HT-29 (cell line): ENCODE measurements at regions not wholly inside any gene's neighbourhood (a gene's known extent, or its start where the extent isn't known, plus 50 kb on each side); places are given as distances from the start of the nearest gene placed in this dataset.
"Not testable (repeated sequence)": the region's sequence is repeated elsewhere in the genome, so short reads cannot be mapped to it uniquely, and the experiment has no call there.

ENCODE experiments used
- DNase-seq: peaks from one replicate; pipeline ENCODE4 v3.0.0-alpha.2; 2015; ENCODE audit warnings: low spot score

DNA sequence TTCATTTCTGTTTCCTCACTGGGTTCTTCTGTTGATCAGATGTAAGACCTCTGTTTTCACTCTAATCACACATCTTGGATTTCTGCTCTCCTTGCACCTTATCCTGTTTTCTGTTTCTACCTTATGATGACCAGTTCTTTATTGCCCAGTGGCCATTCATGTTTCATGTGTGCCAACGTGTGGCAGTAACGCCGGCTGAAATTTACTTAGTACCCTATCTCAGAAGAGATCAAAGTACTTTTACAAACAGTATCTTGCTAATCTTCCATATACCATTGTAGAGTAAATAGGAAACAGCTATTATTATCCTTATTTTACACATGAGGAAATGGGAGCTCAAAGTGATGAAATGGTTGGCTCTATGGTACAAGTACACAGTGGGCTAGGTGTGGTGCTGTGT lies 74.0 kb downstream of the GATA3 start:
- no peak for DNase-seq

DNA sequence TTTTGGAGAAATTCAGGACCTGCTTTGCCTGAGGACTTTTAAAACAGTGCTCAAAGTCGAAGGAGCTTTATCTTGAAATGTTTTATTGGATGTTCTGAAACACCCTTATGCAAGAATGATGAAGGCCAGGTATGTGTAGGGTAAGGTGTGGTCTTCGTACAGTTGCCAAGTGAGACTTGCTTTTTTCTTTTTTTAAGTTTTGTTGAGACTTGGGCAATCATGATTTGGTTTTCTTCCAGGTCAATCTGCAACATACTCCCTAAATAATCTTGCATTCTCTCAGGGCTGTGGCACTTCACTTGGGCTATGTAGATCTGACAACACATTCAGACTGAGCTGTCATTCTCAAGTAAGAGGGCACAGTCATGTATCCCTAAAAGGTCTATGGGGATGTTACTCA lies 75.0 kb downstream of the GATA3 start:
- DNase-seq: no peak

- peak; percentile 43 for DNase-seq
Observed at GRCh38 chr10:8130973-8131911, 76.8 kb downstream of the GATA3 start.

GRCh38 chr10:8133146-8133545 lies 78.7 kb downstream of the GATA3 start:
- no peak for DNase-seq

GRCh38 chr10:8136736-8137135 lies 82.2 kb downstream of the GATA3 start:
- DNase-seq: no peak

- no peak for DNase-seq
Observed at GRCh38 chr10:8137272-8137681, 82.8 kb downstream of the GATA3 start.

- no peak for DNase-seq
Observed at GRCh38 chr10:8137726-8138125, 83.2 kb downstream of the GATA3 start.

DNA sequence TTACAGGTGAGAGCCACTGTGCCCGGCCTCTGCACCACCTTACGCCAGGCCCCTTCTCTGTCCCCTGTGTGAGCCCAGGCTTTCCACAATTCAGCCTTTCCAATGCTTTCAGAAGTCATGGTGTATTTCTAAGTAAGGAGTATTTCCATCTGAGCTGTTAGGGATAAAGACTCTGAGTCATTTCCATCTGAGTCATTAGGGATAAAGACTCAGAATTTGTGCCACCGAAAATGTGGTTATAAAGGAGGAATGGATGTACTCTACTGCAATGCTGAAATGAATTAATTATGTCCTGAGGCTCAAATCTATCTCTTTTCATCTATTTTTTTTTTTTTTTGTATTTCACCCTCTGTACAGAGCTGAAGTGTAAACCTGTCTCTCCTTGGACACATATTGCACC lies 84.0 kb downstream of the GATA3 start:
- no peak for DNase-seq

DNA sequence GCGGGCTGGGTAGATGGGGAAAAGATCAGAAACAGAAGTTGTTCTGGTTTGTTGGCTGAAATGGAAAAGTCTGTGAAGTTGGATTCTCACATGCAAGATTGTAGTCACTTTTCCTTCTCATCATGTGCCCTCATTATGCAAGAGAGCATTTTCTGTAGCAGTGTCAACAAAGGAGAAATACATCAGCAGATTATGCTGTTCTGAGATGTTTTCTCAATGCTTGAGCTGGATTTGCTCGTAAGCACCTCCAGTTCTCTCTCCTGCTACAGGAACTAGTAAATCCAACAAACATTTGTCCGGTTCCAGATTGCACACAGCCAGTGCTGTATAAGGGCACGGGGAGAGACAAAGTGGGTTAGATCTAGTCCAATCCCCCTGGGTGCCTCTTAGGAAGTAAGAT lies 90.0 kb downstream of the GATA3 start:
- no peak for DNase-seq

DNA sequence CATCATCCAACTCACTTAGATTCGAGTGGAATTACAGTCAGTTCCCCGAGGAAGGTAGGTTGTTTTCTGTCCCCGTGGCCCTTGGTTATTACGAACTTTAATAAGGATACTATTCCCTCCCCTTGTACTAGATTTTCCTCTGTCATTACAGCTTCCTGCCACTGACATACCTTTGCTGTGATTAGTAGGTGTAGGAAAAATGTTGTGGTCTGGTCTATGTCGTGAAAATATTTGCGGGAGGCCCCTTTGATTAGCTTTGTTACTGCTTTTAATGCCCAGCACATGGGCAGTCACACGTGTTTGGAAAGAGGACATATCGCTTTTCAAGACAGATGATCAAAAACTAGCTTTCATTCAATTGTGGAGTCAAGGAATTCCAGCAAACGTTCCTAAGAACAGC lies 92.2 kb downstream of the GATA3 start:
- DNase-seq: peak; percentile 47

DNA sequence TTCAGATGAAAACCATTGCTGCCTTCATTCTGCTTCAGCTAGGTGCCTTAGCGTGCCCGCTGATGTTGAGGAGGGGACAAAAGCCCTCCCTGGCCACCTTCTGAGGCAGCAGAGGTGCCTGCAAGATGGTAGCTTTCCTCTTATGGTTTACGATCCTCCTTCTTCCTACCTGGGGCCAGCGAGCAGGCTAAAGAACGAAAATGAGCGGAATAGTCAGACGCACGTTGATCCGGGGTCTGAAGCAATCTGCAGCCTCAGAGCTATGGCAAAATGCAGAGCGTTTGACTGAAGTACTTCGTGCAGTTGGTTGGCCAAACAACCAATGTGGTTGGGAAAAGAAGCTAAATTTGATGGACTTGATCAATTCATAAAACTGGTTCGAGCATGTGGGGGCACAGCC lies 95.5 kb downstream of the GATA3 start:
- no peak for DNase-seq

DNA sequence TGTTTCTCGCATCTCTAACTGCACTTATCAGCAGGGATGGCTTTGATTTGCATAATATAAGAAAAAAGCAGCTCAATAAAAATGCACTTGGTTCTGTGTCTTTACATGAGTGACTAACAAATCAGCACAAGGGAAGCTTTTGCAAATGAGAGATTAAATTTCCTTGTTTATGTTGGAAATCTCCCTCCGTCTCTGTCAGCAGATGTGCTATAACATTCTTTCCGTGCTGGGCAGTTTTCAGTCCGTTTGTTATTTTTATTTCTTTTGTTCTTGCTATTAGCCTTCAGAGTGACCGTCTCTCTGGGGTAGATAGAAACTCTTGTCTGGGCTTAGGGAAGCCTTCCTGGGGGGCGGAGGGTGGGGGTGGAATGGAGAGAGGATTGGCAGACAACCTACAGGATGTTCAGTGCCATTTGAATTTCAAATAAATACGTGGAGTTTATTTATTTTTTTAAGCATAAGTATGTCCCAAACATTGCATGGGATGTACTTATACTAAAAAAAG lies 96.0 kb downstream of the GATA3 start:
- no peak for DNase-seq

GRCh38 chr10:8151086-8151485 lies 96.6 kb downstream of the GATA3 start:
- DNase-seq: no peak

GRCh38 chr10:8156918-8157317 lies 102.4 kb downstream of the GATA3 start:
- DNase-seq: no peak

DNA sequence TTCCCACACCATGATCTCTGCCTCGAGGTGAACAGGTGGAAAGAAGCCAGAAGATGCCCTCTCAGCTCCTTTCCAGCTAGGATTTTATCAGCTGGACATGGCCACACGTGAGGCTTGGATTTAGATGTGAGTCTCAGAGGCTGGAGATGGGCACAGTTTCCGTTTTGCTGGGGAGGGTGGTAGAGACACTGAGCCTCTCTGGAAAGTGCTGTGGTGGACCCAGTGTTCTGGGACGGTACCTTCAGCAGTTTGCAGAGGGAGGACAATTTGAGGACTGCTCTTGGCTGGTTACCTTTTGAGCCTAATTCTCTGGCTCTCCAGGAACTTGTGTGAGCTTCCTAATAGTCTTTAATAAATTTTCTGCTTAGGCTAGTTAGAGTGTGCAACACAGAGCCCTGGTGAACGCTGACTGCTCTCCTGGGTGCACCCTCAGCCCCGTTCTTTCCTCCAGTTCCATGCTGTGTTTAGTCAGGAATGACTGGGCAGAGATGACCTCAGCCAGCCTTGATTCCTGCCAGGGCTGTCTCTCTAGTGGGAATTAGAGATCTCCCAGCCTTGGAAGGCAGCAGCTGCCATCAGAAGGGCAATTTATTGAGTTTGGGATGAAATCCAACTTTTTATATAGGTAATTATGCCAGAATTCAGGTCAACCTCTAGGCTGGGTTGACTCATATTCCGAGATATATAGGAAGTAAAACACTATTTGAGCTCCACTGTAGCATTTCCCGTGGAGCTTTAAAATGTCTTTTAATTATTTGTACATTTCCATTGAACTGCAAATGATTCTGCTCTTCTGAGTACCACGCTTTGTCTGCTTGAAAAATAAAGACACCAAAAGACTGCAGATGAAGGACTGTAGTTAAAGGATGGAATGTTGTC lies 103.9 kb downstream of the GATA3 start:
- DNase-seq: no peak

DNA sequence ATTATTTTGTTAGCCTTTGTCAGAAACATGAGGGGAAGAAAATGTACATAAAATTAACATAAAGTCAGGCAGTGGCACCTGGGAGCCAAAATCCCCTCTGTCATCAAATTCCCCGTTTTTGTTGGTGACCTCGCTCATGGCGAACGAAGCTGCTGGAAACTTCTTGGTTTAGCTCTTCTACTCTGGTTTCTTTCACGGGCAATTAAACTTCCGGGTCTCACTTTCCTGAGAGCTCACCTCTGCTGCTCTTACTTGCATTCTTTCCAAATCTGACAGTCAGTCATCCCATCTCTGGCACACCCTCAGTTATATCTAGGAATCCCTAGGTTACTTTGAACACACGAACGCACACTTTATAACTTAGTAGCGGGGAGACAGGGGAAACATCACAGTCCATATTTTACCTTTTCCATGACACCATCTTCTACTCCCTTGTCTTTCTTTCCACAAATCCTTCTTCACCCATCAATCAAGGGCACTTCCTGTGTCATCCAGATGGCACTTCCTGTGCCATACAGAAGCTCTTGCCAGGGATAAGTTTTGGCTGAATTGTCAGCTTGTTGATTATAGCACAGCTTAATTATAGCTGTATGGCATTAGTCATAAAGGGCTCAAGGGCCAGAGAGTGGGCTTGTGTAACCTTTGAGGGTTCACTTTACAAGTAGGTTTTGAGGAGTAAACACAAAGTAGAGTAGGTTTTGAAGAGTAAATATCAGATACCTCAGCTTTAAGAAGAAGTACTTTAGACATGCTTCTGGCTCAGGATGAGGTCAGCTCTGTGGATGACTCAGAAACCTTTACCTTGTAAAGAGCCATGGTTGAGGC lies 105.1 kb downstream of the GATA3 start:
- peak; percentile 5 for DNase-seq

DNA sequence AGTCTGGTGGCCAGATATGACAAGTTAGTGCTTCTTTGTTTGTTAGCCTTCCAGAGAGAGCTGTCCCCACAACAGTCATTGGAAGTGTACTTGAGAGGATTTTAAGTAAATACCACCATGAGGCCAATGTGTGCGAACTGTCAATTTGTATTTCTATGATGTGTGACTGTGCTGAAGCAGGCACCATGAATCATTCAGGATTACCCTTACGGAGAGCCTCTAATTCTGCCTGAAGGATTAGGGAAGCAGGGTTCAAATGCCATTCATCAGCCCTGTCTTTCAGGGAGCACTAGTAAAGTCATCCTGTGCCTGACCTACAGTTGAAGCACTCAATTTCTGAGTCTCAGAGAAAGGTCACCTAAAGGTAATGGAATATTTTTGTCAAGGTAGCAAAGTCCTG lies 109.3 kb downstream of the GATA3 start:
- DNase-seq: no peak

- not testable (repeated sequence) for DNase-seq
Observed at GRCh38 chr10:8164640-8165039, 110.2 kb downstream of the GATA3 start.

- DNase-seq: no peak
Observed at GRCh38 chr10:8168836-8169235, 114.3 kb downstream of the GATA3 start.

DNA sequence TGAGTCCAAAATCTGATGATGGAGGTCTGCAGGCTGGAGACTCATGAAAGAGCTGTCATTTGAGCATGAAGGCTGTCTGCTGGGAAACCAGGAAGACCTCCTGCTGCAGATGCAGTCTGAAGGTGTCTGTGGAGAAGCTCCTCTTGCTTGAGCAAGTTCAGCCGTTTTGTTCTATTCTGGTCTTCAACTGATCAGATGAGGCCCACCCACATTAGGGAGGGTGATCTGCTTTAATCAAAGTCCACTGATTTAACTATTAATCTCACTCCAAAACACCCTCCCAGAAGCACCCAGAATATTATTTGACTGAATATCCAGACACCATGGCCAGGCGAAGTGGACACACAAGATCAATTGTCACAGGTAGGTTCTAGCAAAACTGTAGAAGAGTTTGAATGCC lies 116.5 kb downstream of the GATA3 start:
- no peak for DNase-seq

GRCh38 chr10:8172604-8173003 lies 118.1 kb downstream of the GATA3 start:
- no peak for DNase-seq
